ENCODE measurements at regions not wholly inside any gene's neighbourhood (a gene's known extent, or its start where the extent isn't known, plus 50 kb on each side); places are given as distances from the start of the nearest gene placed in this dataset.

- Histone ChIP-seq H3K27ac (ENCODE audit: low read length) (no peak overlapping the region), H3K27me3 (ENCODE audit: insufficient read depth, low read length) (no peaks in the 10 kb centered on the region), H3K9me3 (ENCODE audit: insufficient read depth, low read depth, low read length) (no peaks in the 10 kb centered on the region), H3K4me1 (ENCODE audit: insufficient read depth, low read length) (no peaks in the 10 kb centered on the region), H3K4me3 (ENCODE audit: low read length) (no peak overlapping the region), H3K36me3 (ENCODE audit: insufficient read depth, low read depth, low read length) (no peaks in the 10 kb centered on the region), H3K9ac (ENCODE audit: low read depth, low read length) (no peak overlapping the region)
Observed at GRCh38 chr12:100675432-100675831, 101.9 kb downstream of the GAS2L3 start.

DNA sequence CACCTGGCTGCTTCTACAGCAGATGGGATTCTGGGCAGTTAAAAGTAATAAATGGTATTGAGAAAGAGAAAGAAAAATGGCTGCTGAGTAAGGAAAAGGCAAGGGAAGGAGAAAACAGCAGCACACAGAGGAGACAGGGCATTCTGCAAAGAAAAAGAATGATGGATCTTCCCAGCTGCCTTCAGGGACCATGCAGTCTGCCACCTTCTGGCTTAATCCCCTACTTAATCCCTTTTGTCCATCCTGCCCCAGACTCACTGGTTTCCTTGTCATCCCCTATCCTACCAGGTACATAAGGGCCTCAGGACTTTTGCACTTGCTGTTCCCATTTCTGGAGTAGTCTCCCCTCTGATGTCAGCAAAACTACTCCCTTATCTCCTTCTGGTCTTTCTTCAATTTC is 107.6 kb downstream of the GAS2L3 start:
- Histone ChIP-seq H3K9ac (ENCODE audit: low read depth, low read length) (no peak overlapping the region), H3K4me3 (ENCODE audit: low read length) (no peak overlapping the region), H3K27ac (ENCODE audit: low read length) (no peak overlapping the region), H3K4me1 (ENCODE audit: insufficient read depth, low read length) (no peaks in the 10 kb centered on the region), H3K9me3 (ENCODE audit: insufficient read depth, low read depth, low read length) (peaks cover 20% of the 10 kb centered on the region), H3K36me3 (ENCODE audit: insufficient read depth, low read depth, low read length) (no peaks in the 10 kb centered on the region), H3K27me3 (ENCODE audit: insufficient read depth, low read length) (no peaks in the 10 kb centered on the region)

DNA sequence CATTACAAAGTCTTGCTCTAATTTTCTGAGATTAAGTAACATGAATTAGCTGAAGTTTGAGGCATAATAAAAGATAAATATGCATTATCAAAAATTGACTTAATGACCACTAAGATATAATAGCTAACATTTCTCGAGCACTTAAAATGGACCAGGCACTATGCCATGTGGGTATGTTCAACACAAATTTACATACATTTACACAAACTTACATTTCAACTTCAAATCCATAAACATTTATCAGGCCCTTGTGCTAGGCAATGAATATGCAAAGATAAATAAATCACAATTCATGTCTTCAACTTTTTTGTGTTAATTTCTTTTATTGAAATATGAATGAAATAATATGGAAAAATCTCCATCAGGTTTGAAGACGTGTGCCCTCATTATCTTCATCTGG is 108.7 kb downstream of the GAS2L3 start:
- Histone ChIP-seq H3K9me3 (ENCODE audit: insufficient read depth, low read depth, low read length) (peaks cover 20% of the 10 kb centered on the region), H3K27ac (ENCODE audit: low read length) (no peak overlapping the region), H3K4me3 (ENCODE audit: low read length) (no peak overlapping the region), H3K9ac (ENCODE audit: low read depth, low read length) (no peak overlapping the region), H3K4me1 (ENCODE audit: insufficient read depth, low read length) (no peaks in the 10 kb centered on the region), H3K27me3 (ENCODE audit: insufficient read depth, low read length) (no peaks in the 10 kb centered on the region), H3K36me3 (ENCODE audit: insufficient read depth, low read depth, low read length) (no peaks in the 10 kb centered on the region)

GRCh38 chr12:100687686-100688085 is 106.9 kb upstream of the ANO4 start:
- peaks cover 20% of the 10 kb centered on the region for H3K9me3 ChIP-seq (ENCODE audit: insufficient read depth, low read depth, low read length)
- H3K36me3 ChIP-seq (ENCODE audit: insufficient read depth, low read depth, low read length) = no peaks in the 10 kb centered on the region
- no peak overlapping the region for H3K27ac ChIP-seq (ENCODE audit: low read length)
- no peaks in the 10 kb centered on the region for H3K4me1 ChIP-seq (ENCODE audit: insufficient read depth, low read length)
- H3K4me3 ChIP-seq (ENCODE audit: low read length) = no peak overlapping the region
- H3K27me3 ChIP-seq (ENCODE audit: insufficient read depth, low read length) = no peaks in the 10 kb centered on the region
- no peak overlapping the region for H3K9ac ChIP-seq (ENCODE audit: low read depth, low read length)

- Histone ChIP-seq H3K36me3 (ENCODE audit: insufficient read depth, low read depth, low read length) (no peaks in the 10 kb centered on the region), H3K4me3 (ENCODE audit: low read length) (no peak overlapping the region), H3K9me3 (ENCODE audit: insufficient read depth, low read depth, low read length) (peaks cover 20% of the 10 kb centered on the region), H3K4me1 (ENCODE audit: insufficient read depth, low read length) (no peaks in the 10 kb centered on the region), H3K27me3 (ENCODE audit: insufficient read depth, low read length) (no peaks in the 10 kb centered on the region), H3K9ac (ENCODE audit: low read depth, low read length) (no peak overlapping the region), H3K27ac (ENCODE audit: low read length) (no peak overlapping the region)
Observed at GRCh38 chr12:100688451-100688864, 106.1 kb upstream of the ANO4 start.

GRCh38 chr12:100692502-100692901 is 102.1 kb upstream of the ANO4 start:
- Histone ChIP-seq H3K9me3 (ENCODE audit: insufficient read depth, low read depth, low read length) (no peaks in the 10 kb centered on the region), H3K27ac (ENCODE audit: low read length) (no peak overlapping the region), H3K27me3 (ENCODE audit: insufficient read depth, low read length) (no peaks in the 10 kb centered on the region), H3K4me1 (ENCODE audit: insufficient read depth, low read length) (no peaks in the 10 kb centered on the region), H3K36me3 (ENCODE audit: insufficient read depth, low read depth, low read length) (no peaks in the 10 kb centered on the region), H3K9ac (ENCODE audit: low read depth, low read length) (no peak overlapping the region), H3K4me3 (ENCODE audit: low read length) (no peak overlapping the region)

- Histone ChIP-seq H3K27me3 (ENCODE audit: insufficient read depth, low read length) (no peaks in the 10 kb centered on the region), H3K36me3 (ENCODE audit: insufficient read depth, low read depth, low read length) (no peaks in the 10 kb centered on the region), H3K4me1 (ENCODE audit: insufficient read depth, low read length) (no peaks in the 10 kb centered on the region), H3K27ac (ENCODE audit: low read length) (no peak overlapping the region), H3K9me3 (ENCODE audit: insufficient read depth, low read depth, low read length) (no peaks in the 10 kb centered on the region), H3K4me3 (ENCODE audit: low read length) (no peak overlapping the region), H3K9ac (ENCODE audit: low read depth, low read length) (no peak overlapping the region)
Observed at GRCh38 chr12:100698518-100698917, 96.1 kb upstream of the ANO4 start.

DNA sequence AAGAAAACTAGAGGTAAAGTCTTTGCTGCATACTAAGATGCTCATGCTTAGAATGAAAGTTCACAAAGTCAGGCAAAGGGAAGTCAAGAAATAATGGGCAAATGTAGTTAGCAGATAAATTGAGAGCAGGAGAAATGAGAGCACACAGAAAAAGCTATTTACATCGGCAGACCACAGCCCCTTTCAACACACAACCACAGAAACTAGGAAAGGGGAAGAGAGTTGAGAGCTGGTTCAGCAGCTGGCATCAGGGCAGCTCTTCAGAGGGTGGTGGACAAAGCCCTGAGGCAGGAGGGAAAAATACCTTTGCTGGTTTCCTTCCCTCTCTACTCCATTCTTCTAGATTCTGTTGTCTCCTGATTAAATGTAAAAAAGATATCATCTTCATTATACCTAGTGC is 95.4 kb upstream of the ANO4 start:
- Histone ChIP-seq H3K27ac (ENCODE audit: low read length) (no peak overlapping the region), H3K9me3 (ENCODE audit: insufficient read depth, low read depth, low read length) (no peaks in the 10 kb centered on the region), H3K4me3 (ENCODE audit: low read length) (no peak overlapping the region), H3K4me1 (ENCODE audit: insufficient read depth, low read length) (no peaks in the 10 kb centered on the region), H3K9ac (ENCODE audit: low read depth, low read length) (no peak overlapping the region), H3K36me3 (ENCODE audit: insufficient read depth, low read depth, low read length) (no peaks in the 10 kb centered on the region), H3K27me3 (ENCODE audit: insufficient read depth, low read length) (no peaks in the 10 kb centered on the region)

GRCh38 chr12:100703337-100703736 is 91.2 kb upstream of the ANO4 start:
- H3K27ac ChIP-seq (ENCODE audit: low read length) = no peak overlapping the region
- no peaks in the 10 kb centered on the region for H3K9me3 ChIP-seq (ENCODE audit: insufficient read depth, low read depth, low read length)
- H3K9ac ChIP-seq (ENCODE audit: low read depth, low read length) = no peak overlapping the region
- peaks cover under 1% of the 10 kb centered on the region; the same call in 1 of the 2 replicates for H3K4me1 ChIP-seq (ENCODE audit: insufficient read depth, low read length)
- H3K36me3 ChIP-seq (ENCODE audit: insufficient read depth, low read depth, low read length) = no peaks in the 10 kb centered on the region
- no peaks in the 10 kb centered on the region for H3K27me3 ChIP-seq (ENCODE audit: insufficient read depth, low read length)
- H3K4me3 ChIP-seq (ENCODE audit: low read length) = no peak overlapping the region

DNA sequence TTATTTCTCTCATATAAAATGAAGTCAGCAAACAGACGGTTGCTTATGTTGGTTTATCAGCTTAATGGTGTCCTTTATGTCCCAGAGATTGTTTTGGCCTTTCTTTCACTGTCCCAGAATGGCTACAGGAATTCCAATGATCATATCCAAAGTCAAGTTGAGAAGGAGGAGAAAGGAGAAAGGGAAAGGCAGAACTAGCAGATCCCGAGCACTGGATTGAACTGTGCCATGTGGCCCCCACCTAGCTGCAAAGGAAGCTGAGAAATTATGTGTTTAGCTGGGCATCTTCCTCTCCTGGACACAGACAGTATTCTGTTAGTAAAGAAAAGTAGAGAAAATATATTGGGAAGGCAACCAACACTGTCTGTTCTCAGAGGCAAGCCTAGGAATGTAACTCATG is 90.7 kb upstream of the ANO4 start:
- H3K27ac ChIP-seq (ENCODE audit: low read length) = no peak overlapping the region
- H3K4me1 ChIP-seq (ENCODE audit: insufficient read depth, low read length) = peaks cover 4% of the 10 kb centered on the region; the same call in 1 of the 2 replicates
- H3K27me3 ChIP-seq (ENCODE audit: insufficient read depth, low read length) = no peaks in the 10 kb centered on the region
- no peaks in the 10 kb centered on the region for H3K9me3 ChIP-seq (ENCODE audit: insufficient read depth, low read depth, low read length)
- H3K36me3 ChIP-seq (ENCODE audit: insufficient read depth, low read depth, low read length) = no peaks in the 10 kb centered on the region
- no peak overlapping the region for H3K4me3 ChIP-seq (ENCODE audit: low read length)
- no peak overlapping the region for H3K9ac ChIP-seq (ENCODE audit: low read depth, low read length)

GRCh38 chr12:100706033-100706432 is 88.5 kb upstream of the ANO4 start:
- H3K27me3 ChIP-seq (ENCODE audit: insufficient read depth, low read length) = no peaks in the 10 kb centered on the region
- H3K9me3 ChIP-seq (ENCODE audit: insufficient read depth, low read depth, low read length) = no peaks in the 10 kb centered on the region
- no peak overlapping the region for H3K4me3 ChIP-seq (ENCODE audit: low read length)
- no peak overlapping the region for H3K9ac ChIP-seq (ENCODE audit: low read depth, low read length)
- no peaks in the 10 kb centered on the region for H3K36me3 ChIP-seq (ENCODE audit: insufficient read depth, low read depth, low read length)
- peaks cover 4% of the 10 kb centered on the region; the same call in 1 of the 2 replicates for H3K4me1 ChIP-seq (ENCODE audit: insufficient read depth, low read length)
- no peak overlapping the region for H3K27ac ChIP-seq (ENCODE audit: low read length)

GRCh38 chr12:100708591-100708990 is 86.0 kb upstream of the ANO4 start:
- Histone ChIP-seq H3K4me3 (ENCODE audit: low read length) (no peak overlapping the region), H3K9ac (ENCODE audit: low read depth, low read length) (no peak overlapping the region), H3K27ac (ENCODE audit: low read length) (no peak overlapping the region), H3K9me3 (ENCODE audit: insufficient read depth, low read depth, low read length) (no peaks in the 10 kb centered on the region), H3K4me1 (ENCODE audit: insufficient read depth, low read length) (peaks cover 4% of the 10 kb centered on the region; the same call in 1 of the 2 replicates), H3K27me3 (ENCODE audit: insufficient read depth, low read length) (no peaks in the 10 kb centered on the region), H3K36me3 (ENCODE audit: insufficient read depth, low read depth, low read length) (no peaks in the 10 kb centered on the region)

Measured in iPS-20b (cell line).